ENCODE measurements at regions not wholly inside any gene's neighbourhood (a gene's known extent, or its start where the extent isn't known, plus 50 kb on each side); places are given as distances from the start of the nearest gene placed in this dataset.

DNA sequence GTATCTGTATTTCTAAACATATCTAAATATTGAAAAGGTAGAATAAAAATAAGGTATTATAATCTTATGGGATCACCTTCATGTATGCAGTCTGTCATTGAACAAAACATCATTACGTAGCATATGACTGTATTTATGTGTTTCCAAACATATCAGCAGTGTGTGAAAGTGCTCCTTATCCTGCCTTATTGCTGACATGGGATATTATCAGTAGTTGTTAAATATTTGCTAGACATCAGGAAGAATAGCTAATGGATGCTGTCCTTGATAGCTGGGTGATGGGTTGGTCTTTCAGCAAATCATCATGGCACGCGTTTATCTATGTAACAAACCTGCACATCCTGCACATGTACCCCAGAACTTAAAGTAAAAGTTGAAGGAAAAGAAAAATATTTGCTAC, 59.1 kb upstream of the FAM20A start:
- no peak for DNase-seq (ENCODE audit: low read depth)

DNA sequence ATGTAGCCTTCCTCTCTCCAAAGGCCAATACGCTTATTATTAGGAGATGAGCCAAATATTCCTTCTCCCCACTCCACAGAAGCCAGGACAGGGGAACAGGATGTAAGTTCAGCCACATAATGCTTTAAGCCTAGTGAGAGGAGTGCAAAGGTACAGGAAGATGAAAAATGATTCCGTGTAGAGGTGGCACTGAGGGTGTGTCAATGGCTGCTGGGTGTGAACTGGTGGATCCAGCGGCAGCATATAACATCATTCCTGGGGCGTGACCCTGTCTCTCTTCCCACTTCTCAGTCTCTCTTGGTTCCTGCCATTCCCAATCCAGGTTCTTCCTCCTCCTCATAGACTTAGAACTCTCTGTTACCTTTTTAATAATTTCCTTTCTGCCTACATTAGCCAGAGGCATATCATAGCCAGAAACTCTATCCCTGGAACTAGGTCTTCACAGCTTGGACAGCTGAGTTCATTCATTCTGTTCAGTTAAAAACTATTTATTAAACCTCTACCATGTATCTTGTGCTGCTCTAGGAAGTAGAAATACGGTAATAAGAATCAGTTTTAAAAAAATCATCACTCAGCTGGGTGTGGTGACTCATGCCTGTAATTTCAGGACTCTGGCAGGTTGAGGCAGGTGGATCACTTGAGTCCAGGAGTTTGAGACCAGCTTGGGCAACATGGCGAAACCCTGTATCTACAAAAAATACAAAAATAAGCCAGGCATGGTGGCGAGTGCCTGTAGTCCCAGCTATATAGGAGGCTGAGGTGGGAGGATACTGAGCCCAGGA, 58.0 kb upstream of the FAM20A start:
- no peak for DNase-seq (ENCODE audit: low read depth)

DNA sequence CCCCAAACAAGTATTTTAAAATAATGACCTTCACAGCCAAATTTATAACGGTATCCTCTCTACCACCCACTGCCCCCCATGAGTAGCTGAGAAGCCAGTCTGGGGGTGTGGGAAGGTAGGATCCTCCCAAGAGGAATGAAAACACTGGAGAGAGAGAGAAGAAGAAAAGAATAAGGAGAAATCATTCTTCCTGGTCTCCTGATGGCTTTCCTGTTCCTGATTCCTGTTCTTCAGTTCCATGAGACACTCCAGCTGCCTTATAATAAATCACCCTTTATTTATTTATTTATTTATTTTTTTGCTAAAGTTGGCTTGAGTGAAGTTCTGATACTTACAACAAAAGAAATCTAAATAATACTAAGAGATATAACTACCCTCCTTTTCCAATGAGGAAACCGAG, 56.4 kb upstream of the FAM20A start:
- no peak for DNase-seq (ENCODE audit: low read depth)

DNA sequence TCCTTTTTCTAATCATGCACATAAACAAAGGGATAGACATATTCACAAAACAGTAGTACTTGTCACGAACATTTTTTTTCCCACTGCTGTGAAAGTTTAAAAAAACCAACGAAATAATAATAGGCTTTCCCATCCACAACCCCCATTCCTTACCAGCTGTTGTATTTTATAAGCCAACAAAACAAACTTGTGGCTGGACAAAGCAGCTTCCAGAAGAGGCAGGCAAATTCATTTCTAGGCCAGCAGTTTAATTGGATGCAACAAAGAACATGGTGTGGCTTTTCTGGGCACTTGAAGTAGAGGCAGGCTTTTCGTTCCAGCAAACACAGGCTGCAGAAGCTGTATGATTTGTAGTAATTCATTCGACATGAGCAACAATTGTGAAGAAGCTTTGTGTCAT, 56.0 kb upstream of the FAM20A start:
- DNase-seq (ENCODE audit: low read depth) = no peak

DNA sequence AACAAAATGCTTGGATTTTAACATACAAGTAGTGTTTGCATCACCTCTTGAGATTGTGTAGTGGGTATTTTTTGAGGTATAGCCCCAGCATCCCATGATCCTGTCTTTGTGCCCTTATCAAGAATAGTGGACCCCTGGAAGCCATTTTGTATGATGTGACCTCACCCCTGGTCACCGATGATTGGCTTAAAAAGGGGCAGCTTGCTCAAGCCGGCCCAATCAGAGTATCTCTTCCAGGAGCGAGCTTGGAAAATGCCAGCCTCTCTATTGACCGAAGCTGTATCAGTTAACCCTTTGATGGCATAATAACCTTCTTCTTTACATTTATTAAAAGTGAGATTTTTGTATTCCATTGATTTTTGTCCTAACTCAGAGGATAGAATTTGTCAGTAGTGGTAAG, 55.5 kb upstream of the FAM20A start:
- DNase-seq (ENCODE audit: low read depth) = no peak
